ENCODE measurements at regions not wholly inside any gene's neighbourhood (a gene's known extent, or its start where the extent isn't known, plus 50 kb on each side); places are given as distances from the start of the nearest gene placed in this dataset.

- TF ChIP-seq EZH2 (IDR thresholded peaks at IDR 0.05; ENCODE audit: borderline replicate concordance, low read length) (no peak), CTCF (IDR thresholded peaks at IDR 0.05; ENCODE audit: low read length) (no peak)
Measured at GRCh38 chr1:101728029-101728428, 268.7 kb downstream of the OLFM3 start.
